Liver (tissue), 3 donors: ENCODE measurements at regions not wholly inside any gene's neighbourhood (a gene's known extent, or its start where the extent isn't known, plus 50 kb on each side); places are given as distances from the start of the nearest gene placed in this dataset.

Source experiments
- CTCF ChIP-seq: fragments of 150-350 bp; IDR thresholded peaks from 2 replicates; pipeline ENCODE4 v1.5.1; 2017; ENCODE audit warnings: improper control_type of control experiment, low read depth, low read length; ENCODE audit not compliant: missing input control
- EGR1 ChIP-seq, 2 donors: IDR thresholded peaks; 2 replicates each; pipeline ENCODE4 v1.6.1; 2016 to 2018; ENCODE audit warnings: antibody characterized with exemption in 2 of 2, low read depth in 2 of 2
- NR2F2 ChIP-seq: IDR thresholded peaks from 2 replicates; pipeline ENCODE4 v1.6.1; 2016; ENCODE audit warnings: antibody characterized with exemption
- REST ChIP-seq: IDR thresholded peaks from 2 replicates; pipeline ENCODE4 v1.6.1; 2016; ENCODE audit warnings: antibody characterized with exemption, mild to moderate bottlenecking
- RXRA ChIP-seq, 2 donors: IDR thresholded peaks; 2 replicates each; pipeline ENCODE4 v1.6.1; 2017 to 2018; ENCODE audit warnings: antibody characterized with exemption in 2 of 2, mild to moderate bottlenecking in 1 of 2
- SP1 ChIP-seq: IDR thresholded peaks from 2 replicates; pipeline ENCODE4 v1.6.1; 2018; ENCODE audit warnings: antibody characterized with exemption, mild to moderate bottlenecking
- TAF1 ChIP-seq: conservative IDR thresholded peaks from 2 replicates; pipeline ENCODE4 v1.6.1; 2016; ENCODE audit warnings: antibody characterized with exemption, mild to moderate bottlenecking
- YY1 ChIP-seq: IDR thresholded peaks from 2 replicates; pipeline ENCODE4 v1.6.1; 2016; ENCODE audit warnings: antibody characterized with exemption, mild to moderate bottlenecking
- TF ChIP-seq, protein P1 (sequence below): IDR thresholded peaks from 2 replicates; pipeline ENCODE4 v1.6.1; 2016; ENCODE audit warnings: antibody characterized with exemption
- TF ChIP-seq, protein P2 (sequence below): IDR thresholded peaks from 2 replicates; pipeline ENCODE4 v1.6.1; 2016; ENCODE audit warnings: antibody characterized with exemption
- donor health status: healthy.
- donor health status: healthy.

DNA sequence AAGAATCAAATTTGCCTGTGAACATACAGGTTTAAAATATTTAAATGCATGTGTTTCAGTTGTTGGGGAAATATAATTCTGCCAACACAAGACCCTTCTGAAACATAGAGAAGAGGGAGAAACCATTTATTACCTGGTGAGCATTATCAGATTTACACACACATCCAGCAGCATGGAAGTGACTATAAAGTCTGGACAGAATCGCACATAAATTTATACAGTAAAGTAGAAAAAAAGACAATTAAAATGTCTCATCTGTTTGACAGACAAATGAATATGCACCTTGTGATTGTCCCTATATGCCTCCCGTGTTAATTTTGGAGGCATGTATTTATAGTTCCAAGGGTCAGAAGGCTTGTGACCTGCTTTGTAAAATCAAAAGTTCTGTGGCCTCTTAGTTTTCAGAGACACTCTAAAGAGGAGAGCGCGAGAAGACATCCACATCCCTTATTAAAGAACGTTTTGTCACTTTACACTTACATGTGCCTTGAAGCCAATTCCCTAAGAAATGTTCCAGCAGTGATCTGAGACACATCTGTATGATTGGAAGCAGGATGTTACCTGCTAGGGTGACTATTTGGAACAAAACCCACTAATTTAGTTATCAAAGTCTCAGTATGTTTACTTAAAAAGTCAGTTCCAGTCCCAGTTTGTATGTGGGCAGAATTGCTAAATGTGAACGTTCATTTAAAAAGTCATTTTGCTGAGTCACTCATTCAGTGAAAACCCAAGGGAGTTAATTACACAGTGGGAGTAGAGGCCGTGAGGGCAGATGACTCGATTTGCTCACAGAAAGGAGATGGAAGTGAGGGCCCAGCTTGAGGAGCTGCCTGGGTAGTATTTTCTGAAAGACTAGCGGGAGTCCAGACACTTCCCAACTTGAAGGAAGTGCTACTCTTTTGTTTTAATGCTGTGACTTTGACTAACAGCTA is 527.6 kb upstream of the MEX3C start:
- no peak for TF ChIP-seq RXRA (IDR thresholded peaks at IDR 0.05)
- TF ChIP-seq, protein P1, sequence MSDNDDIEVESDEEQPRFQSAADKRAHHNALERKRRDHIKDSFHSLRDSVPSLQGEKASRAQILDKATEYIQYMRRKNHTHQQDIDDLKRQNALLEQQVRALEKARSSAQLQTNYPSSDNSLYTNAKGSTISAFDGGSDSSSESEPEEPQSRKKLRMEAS: no peak
- no peak for TF ChIP-seq REST
- TF ChIP-seq CTCF: no peak
- no peak for TF ChIP-seq YY1
- TF ChIP-seq TAF1: no peak
- no peak for TF ChIP-seq NR2F2
- no peak for TF ChIP-seq EGR1 (IDR thresholded peaks at IDR 0.05; ENCODE audit: low read depth in 2 of 2)
- TF ChIP-seq, protein P2, sequence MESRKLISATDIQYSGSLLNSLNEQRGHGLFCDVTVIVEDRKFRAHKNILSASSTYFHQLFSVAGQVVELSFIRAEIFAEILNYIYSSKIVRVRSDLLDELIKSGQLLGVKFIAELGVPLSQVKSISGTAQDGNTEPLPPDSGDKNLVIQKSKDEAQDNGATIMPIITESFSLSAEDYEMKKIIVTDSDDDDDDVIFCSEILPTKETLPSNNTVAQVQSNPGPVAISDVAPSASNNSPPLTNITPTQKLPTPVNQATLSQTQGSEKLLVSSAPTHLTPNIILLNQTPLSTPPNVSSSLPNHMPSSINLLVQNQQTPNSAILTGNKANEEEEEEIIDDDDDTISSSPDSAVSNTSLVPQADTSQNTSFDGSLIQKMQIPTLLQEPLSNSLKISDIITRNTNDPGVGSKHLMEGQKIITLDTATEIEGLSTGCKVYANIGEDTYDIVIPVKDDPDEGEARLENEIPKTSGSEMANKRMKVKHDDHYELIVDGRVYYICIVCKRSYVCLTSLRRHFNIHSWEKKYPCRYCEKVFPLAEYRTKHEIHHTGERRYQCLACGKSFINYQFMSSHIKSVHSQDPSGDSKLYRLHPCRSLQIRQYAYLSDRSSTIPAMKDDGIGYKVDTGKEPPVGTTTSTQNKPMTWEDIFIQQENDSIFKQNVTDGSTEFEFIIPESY: no peak
- TF ChIP-seq SP1: no peak
